Fibroblast of lung (primary cell): ENCODE measurements at regions not wholly inside any gene's neighbourhood (a gene's known extent, or its start where the extent isn't known, plus 50 kb on each side); places are given as distances from the start of the nearest gene placed in this dataset.
A peak's percentile ranks its signal among the peaks of the same experiment; 100 is the strongest.

Source experiments
- DNase-seq, 2 donors: peaks; one replicate each; pipeline versions ENCODE4 v3.0.0 to v3.0.0-alpha.2; 2010; ENCODE audit warnings: low read depth in 2 of 2
- H2AFZ ChIP-seq: 2 replicates; pipeline ENCODE4 v1.5.1; 2012; ENCODE audit warnings: low read length, control low read depth, inconsistent platforms
- H3K27ac ChIP-seq: 2 replicates; pipeline ENCODE4 v1.5.1; 2011; ENCODE audit warnings: low read length, control low read depth; ENCODE audit not compliant: insufficient read depth
- H3K27me3 ChIP-seq: 2 replicates; pipeline ENCODE4 v1.5.1; 2011; ENCODE audit warnings: mild to moderate bottlenecking, low read length; ENCODE audit not compliant: control insufficient read depth, insufficient read depth
- H3K36me3 ChIP-seq: 2 replicates; pipeline ENCODE4 v1.5.1; 2011; ENCODE audit warnings: low read length; ENCODE audit not compliant: control insufficient read depth, insufficient read depth
- H3K4me1 ChIP-seq: 2 replicates; pipeline ENCODE4 v1.5.1; 2011; ENCODE audit warnings: low read length; ENCODE audit not compliant: control insufficient read depth, insufficient read depth; ENCODE audit errors: extremely low read depth
- H3K4me2 ChIP-seq: 2 replicates; pipeline ENCODE4 v1.5.1; 2011; ENCODE audit warnings: low read length, control low read depth; ENCODE audit not compliant: insufficient read depth; ENCODE audit errors: extremely low read depth
- H3K4me3 ChIP-seq, 4 experiments: fragments of 200-600 bp in 1 of 4; sonication (generic) in 1 of 4; replicated peaks in 1 of 4; 2 replicates each; pipeline ENCODE4 v1.5.1; 2011 to 2016; ENCODE audit warnings: low read length in 4 of 4, low read depth in 3 of 4, mild to moderate bottlenecking in 3 of 4, control low read depth in 2 of 4, inconsistent platforms in 1 of 4, mixed read lengths in 1 of 4; ENCODE audit not compliant: insufficient read depth in 1 of 4; ENCODE audit errors: control extremely low read depth in 1 of 4
- H3K79me2 ChIP-seq: 2 replicates; pipeline ENCODE4 v1.5.1; 2012; ENCODE audit warnings: mild to moderate bottlenecking, low read length, inconsistent platforms; ENCODE audit not compliant: control insufficient read depth, insufficient read depth
- H3K9ac ChIP-seq: 2 replicates; pipeline ENCODE4 v1.5.1; 2011; ENCODE audit warnings: mild to moderate bottlenecking, low read length, control low read depth; ENCODE audit not compliant: insufficient read depth
- H3K9me3 ChIP-seq: 2 replicates; pipeline ENCODE4 v1.5.1; 2012; ENCODE audit warnings: low read depth, low read length; ENCODE audit not compliant: control insufficient read depth, insufficient read depth
- H4K20me1 ChIP-seq: 2 replicates; pipeline ENCODE4 v1.5.1; 2011; ENCODE audit warnings: low read length; ENCODE audit not compliant: control insufficient read depth, insufficient read depth; ENCODE audit errors: extremely low read depth
- CTCF ChIP-seq, 2 donors: IDR thresholded peaks in 1 of 2; conservative IDR thresholded peaks in 1 of 2; 1 replicate in 1 of 2; 2 replicates in 1 of 2; pipeline ENCODE4 v1.5.1; 2011 to 2012; ENCODE audit warnings: low read length in 2 of 2, control low read depth in 1 of 2, inconsistent platforms in 1 of 2, low read depth in 1 of 2, mild to moderate bottlenecking in 1 of 2
- EZH2 ChIP-seq: IDR thresholded peaks from 2 replicates; pipeline ENCODE4 v1.5.1; 2012; ENCODE audit warnings: low read length, control low read depth, mild to moderate bottlenecking; ENCODE audit errors: missing control alignments

- H3K4me1 ChIP-seq, result no peaks in the 10 kb centered on the region
- H2AFZ ChIP-seq, result no peak overlapping the region
- no peak overlapping the region for H3K27ac ChIP-seq
- DNase-seq, result peak; percentile 26 to 47
- no peaks in the 10 kb centered on the region for H3K9me3 ChIP-seq
- TF ChIP-seq CTCF (conservative IDR thresholded peaks at IDR 0.05 in 1 of 2, IDR thresholded peaks at IDR 0.05 in 1 of 2; ENCODE audit: low read depth in 1 of 2, low read length in 2 of 2) (no peak), EZH2 (no peak)
- no peaks in the 10 kb centered on the region for H3K79me2 ChIP-seq
- H3K9ac ChIP-seq, result no peak overlapping the region
- H4K20me1 ChIP-seq, result no peaks in the 10 kb centered on the region
- no peak overlapping the region for H3K4me3 ChIP-seq
- H3K27me3 ChIP-seq, result no peaks in the 10 kb centered on the region
- no peaks in the 10 kb centered on the region for H3K36me3 ChIP-seq
- no peak overlapping the region for H3K4me2 ChIP-seq
These were observed 1146.3 kb upstream of the MIR17HG start for GRCh38 chr13:90201202-90201601.

GRCh38 chr13:90201676-90202460 lies 1145.6 kb upstream of the MIR17HG start:
- Histone ChIP-seq H3K9me3 (no peaks in the 10 kb centered on the region), H3K27me3 (no peaks in the 10 kb centered on the region), H3K27ac (no peak overlapping the region), H4K20me1 (no peaks in the 10 kb centered on the region), H3K79me2 (no peaks in the 10 kb centered on the region), H3K4me3 (no peak overlapping the region), H3K4me2 (no peak overlapping the region), H3K36me3 (no peaks in the 10 kb centered on the region), H3K9ac (no peak overlapping the region), H2AFZ (no peak overlapping the region), H3K4me1 (no peaks in the 10 kb centered on the region)
- TF ChIP-seq EZH2 (no peak), CTCF (conservative IDR thresholded peaks at IDR 0.05 in 1 of 2, IDR thresholded peaks at IDR 0.05 in 1 of 2; ENCODE audit: low read depth in 1 of 2, low read length in 2 of 2) (no peak)
- no peak for DNase-seq

GRCh38 chr13:90205081-90205480 lies 1142.4 kb upstream of the MIR17HG start:
- Histone ChIP-seq H3K4me3 (no peak overlapping the region), H3K4me1 (no peaks in the 10 kb centered on the region), H3K27ac (no peak overlapping the region), H3K4me2 (no peak overlapping the region), H4K20me1 (no peaks in the 10 kb centered on the region), H3K9me3 (no peaks in the 10 kb centered on the region), H3K79me2 (no peaks in the 10 kb centered on the region), H2AFZ (no peak overlapping the region), H3K27me3 (no peaks in the 10 kb centered on the region), H3K9ac (no peak overlapping the region), H3K36me3 (no peaks in the 10 kb centered on the region)
- DNase-seq, result no peak
- TF ChIP-seq CTCF (conservative IDR thresholded peaks at IDR 0.05 in 1 of 2, IDR thresholded peaks at IDR 0.05 in 1 of 2; ENCODE audit: low read depth in 1 of 2, low read length in 2 of 2) (no peak), EZH2 (no peak)
